ENCODE measurements at regions not wholly inside any gene's neighbourhood (a gene's known extent, or its start where the extent isn't known, plus 50 kb on each side); places are given as distances from the start of the nearest gene placed in this dataset.

- H3K9me3 ChIP-seq (ENCODE audit: control insufficient read depth in 1 of 2, low read length in 2 of 2): no peaks in the 10 kb centered on the region
- Mint-ChIP-seq H3K9me3 (peaks cover 2 to 20% (median 5%) of the 10 kb centered on the region in 8 donors), H3K27ac (no peak overlapping the region), H3K36me3 (no peaks in the 10 kb centered on the region), H3K4me3 (no peak overlapping the region), H3K4me1 (no peaks in the 10 kb centered on the region), H3K27me3 (no peaks in the 10 kb centered on the region)
- intact Hi-C loops (cut with micrococcal nuclease): no loop called here
- H3K4me3 ChIP-seq (ENCODE audit: low read length in 2 of 2): no peak overlapping the region
- no peak overlapping the region for H3K27ac ChIP-seq (ENCODE audit: low read depth, low read length)
- H3K36me3 ChIP-seq (ENCODE audit: insufficient read depth, low read length): no peaks in the 10 kb centered on the region
- CTCF ChIA-PET (ENCODE audit: partially characterized antibody): no interaction called here
- no peak for DNase-seq
- H3K27me3 ChIP-seq (ENCODE audit: insufficient read depth, low read length): no peaks in the 10 kb centered on the region
- H3K4me1 ChIP-seq (ENCODE audit: insufficient read depth, low read length): no peaks in the 10 kb centered on the region
- POLR2A ChIA-PET (ENCODE audit: partially characterized antibody): no interaction called here
Measured at GRCh38 chr5:28751396-28751795, 1713.0 kb upstream of the CDH9 start.

DNA sequence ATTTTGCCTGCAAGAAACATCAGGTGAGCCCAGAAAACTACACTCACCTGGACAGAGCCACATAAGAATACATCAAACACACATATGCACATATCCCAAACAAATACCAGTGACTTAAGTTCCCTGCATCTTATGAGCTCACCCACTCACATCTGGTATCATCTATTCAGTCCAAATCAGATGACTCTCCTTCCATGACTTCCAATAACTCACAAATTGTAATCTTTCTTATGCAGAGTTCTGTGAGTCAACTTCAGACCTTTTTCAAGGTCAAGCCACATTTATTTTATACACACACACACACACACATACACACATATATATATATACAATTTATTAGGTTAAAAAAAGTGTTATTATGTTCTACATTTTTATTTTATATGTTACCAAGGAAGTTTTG, 1711.9 kb upstream of the CDH9 start:
- Mint-ChIP-seq H3K9me3 (peaks cover 0 to 13% (median 4%) of the 10 kb centered on the region in 8 donors), H3K4me3 (no peak overlapping the region), H3K36me3 (no peaks in the 10 kb centered on the region), H3K27ac (no peak overlapping the region), H3K27me3 (no peaks in the 10 kb centered on the region), H3K4me1 (no peaks in the 10 kb centered on the region)
- ChIA-PET CTCF (ENCODE audit: partially characterized antibody) (no interaction called here), POLR2A (ENCODE audit: partially characterized antibody) (no interaction called here)
- Histone ChIP-seq H3K27me3 (ENCODE audit: insufficient read depth, low read length) (no peaks in the 10 kb centered on the region), H3K9me3 (ENCODE audit: control insufficient read depth in 1 of 2, low read length in 2 of 2) (no peaks in the 10 kb centered on the region), H3K36me3 (ENCODE audit: insufficient read depth, low read length) (no peaks in the 10 kb centered on the region), H3K4me3 (ENCODE audit: low read length in 2 of 2) (no peak overlapping the region), H3K4me1 (ENCODE audit: insufficient read depth, low read length) (no peaks in the 10 kb centered on the region), H3K27ac (ENCODE audit: low read depth, low read length) (no peak overlapping the region)
- no peak for DNase-seq
- intact Hi-C loops (cut with micrococcal nuclease): no loop called here

DNA sequence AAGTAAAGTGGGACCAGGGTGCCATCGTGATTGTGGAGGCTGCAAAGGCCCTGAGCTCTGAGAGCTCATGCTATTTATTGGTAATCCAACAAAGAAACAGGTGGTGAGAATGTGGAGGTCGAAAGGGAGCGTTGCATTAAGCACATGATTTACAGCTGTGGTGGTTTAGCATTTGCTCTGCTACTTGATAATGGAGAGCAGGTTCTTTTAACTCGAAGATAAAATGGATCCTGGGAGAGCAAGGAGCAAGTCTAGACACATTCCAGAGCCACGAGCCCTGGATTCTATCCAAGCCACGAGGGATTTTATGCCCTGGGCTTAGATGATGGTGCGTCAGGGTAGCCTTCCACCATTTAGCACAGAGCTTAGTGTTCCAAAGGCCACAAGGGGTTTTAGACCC, 1710.1 kb upstream of the CDH9 start:
- H3K4me1 ChIP-seq (ENCODE audit: insufficient read depth, low read length): no peaks in the 10 kb centered on the region
- no peaks in the 10 kb centered on the region for H3K9me3 ChIP-seq (ENCODE audit: control insufficient read depth in 1 of 2, low read length in 2 of 2)
- H3K27me3 ChIP-seq (ENCODE audit: insufficient read depth, low read length): no peaks in the 10 kb centered on the region
- no peak overlapping the region for H3K27ac ChIP-seq (ENCODE audit: low read depth, low read length)
- no peak overlapping the region for H3K4me3 ChIP-seq (ENCODE audit: low read length in 2 of 2)
- no peak for DNase-seq
- H3K36me3 Mint-ChIP-seq: no peaks in the 10 kb centered on the region
- no peaks in the 10 kb centered on the region for H3K4me1 Mint-ChIP-seq
- ChIA-PET CTCF (ENCODE audit: partially characterized antibody) (no interaction called here), POLR2A (ENCODE audit: partially characterized antibody) (no interaction called here)
- intact Hi-C loops (cut with micrococcal nuclease): no loop called here
- no peaks in the 10 kb centered on the region for H3K36me3 ChIP-seq (ENCODE audit: insufficient read depth, low read length)
- H3K27ac Mint-ChIP-seq: no peak overlapping the region
- no peaks in the 10 kb centered on the region for H3K27me3 Mint-ChIP-seq
- H3K4me3 Mint-ChIP-seq: no peak overlapping the region
- peaks cover 0 to 12% (median 5%) of the 10 kb centered on the region in 8 donors for H3K9me3 Mint-ChIP-seq

DNA sequence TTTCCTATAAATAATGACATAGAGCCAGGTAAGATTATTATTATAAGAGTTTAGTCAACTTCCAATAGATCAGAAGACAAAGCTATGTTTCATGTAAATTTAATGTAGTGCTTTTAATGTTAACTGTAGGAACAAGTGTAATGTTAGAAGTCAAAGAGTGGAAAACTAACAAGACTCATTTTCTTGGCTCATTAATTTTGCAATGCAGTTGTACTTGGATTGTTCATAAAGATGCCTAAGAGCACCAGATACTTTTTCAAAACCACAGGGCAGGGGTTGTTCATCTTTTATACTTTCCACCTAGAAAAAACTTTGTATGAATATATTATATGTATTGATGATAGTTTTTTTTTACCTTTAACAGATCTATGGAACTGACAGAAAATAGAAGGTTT, 1705.3 kb upstream of the CDH9 start:
- no peaks in the 10 kb centered on the region for H3K4me1 Mint-ChIP-seq
- CTCF ChIA-PET (ENCODE audit: partially characterized antibody): no interaction called here
- Histone ChIP-seq H3K27ac (ENCODE audit: low read depth, low read length) (no peak overlapping the region), H3K4me1 (ENCODE audit: insufficient read depth, low read length) (no peaks in the 10 kb centered on the region), H3K4me3 (ENCODE audit: low read length in 2 of 2) (no peak overlapping the region), H3K27me3 (ENCODE audit: insufficient read depth, low read length) (no peaks in the 10 kb centered on the region), H3K36me3 (ENCODE audit: insufficient read depth, low read length) (no peaks in the 10 kb centered on the region), H3K9me3 (ENCODE audit: control insufficient read depth in 1 of 2, low read length in 2 of 2) (no peaks in the 10 kb centered on the region)
- H3K36me3 Mint-ChIP-seq: no peaks in the 10 kb centered on the region
- H3K27me3 Mint-ChIP-seq: no peaks in the 10 kb centered on the region
- POLR2A ChIA-PET (ENCODE audit: partially characterized antibody): no interaction called here
- peaks cover 0 to 17% (median 4%) of the 10 kb centered on the region in 8 donors for H3K9me3 Mint-ChIP-seq
- no peak overlapping the region for H3K27ac Mint-ChIP-seq
- intact Hi-C loops (cut with micrococcal nuclease): no loop called here
- no peak for DNase-seq
- H3K4me3 Mint-ChIP-seq: no peak overlapping the region

DNA sequence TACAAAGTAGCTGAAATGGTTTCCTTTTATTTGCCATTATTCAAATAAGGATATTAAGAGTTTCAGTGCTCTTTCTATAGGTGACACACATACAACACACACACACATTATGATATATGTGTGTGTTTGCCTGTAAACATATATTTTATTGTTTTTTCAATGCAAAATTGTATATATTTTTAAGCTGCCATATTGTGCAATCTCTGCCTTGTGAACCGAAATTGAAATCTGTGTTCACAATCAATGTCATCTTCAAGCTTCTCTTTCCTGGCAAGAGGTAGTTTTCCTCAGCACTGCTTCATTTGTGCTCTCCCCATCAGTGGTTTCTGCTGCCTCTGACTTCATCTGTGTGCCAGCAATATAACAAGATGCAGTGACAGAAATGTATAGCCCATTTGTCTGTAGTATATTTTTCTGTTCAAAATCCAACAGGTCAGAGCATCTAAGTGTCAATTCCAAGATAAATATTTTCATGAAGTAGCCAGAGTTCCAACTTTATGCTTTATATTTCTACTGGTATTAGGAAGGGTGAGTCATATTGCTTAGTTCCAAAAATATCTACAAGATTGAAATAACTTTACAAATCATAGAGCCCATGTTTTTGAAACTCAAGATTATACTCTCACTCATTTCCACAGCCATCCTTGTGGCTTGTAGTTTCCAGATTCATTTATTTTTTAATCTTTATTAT, 1704.8 kb upstream of the CDH9 start:
- CTCF ChIA-PET (ENCODE audit: partially characterized antibody): no interaction called here
- H3K36me3 ChIP-seq (ENCODE audit: insufficient read depth, low read length): no peaks in the 10 kb centered on the region
- POLR2A ChIA-PET (ENCODE audit: partially characterized antibody): no interaction called here
- no peak overlapping the region for H3K4me3 ChIP-seq (ENCODE audit: low read length in 2 of 2)
- no peaks in the 10 kb centered on the region for H3K9me3 ChIP-seq (ENCODE audit: control insufficient read depth in 1 of 2, low read length in 2 of 2)
- Mint-ChIP-seq H3K4me3 (no peak overlapping the region), H3K27me3 (no peaks in the 10 kb centered on the region), H3K36me3 (no peaks in the 10 kb centered on the region), H3K27ac (no peak overlapping the region), H3K4me1 (no peaks in the 10 kb centered on the region), H3K9me3 (peaks cover 0 to 20% (median 4%) of the 10 kb centered on the region in 8 donors)
- H3K27ac ChIP-seq (ENCODE audit: low read depth, low read length): no peak overlapping the region
- no peaks in the 10 kb centered on the region for H3K4me1 ChIP-seq (ENCODE audit: insufficient read depth, low read length)
- H3K27me3 ChIP-seq (ENCODE audit: insufficient read depth, low read length): no peaks in the 10 kb centered on the region
- no peak for DNase-seq
- intact Hi-C loops (cut with micrococcal nuclease): no loop called here

DNA sequence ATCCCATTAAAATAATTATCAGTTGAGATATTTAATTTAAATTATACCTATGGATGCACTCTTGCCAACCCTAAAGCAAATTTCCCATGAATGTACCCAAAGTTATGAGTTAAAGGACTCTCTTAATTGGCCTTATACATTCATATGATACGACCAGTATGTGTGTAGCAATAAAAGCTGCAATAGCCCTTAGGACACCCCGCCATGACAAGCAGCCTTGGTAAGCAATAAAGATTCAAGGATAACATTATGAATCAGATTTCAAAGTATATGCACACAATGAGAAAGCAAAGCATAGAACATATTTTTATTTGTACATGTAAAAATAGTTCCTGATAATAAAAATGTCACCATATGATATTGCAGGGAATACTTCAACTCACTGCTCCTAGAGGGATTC, 1699.3 kb upstream of the CDH9 start:
- Histone ChIP-seq H3K27ac (ENCODE audit: low read depth, low read length) (no peak overlapping the region), H3K9me3 (ENCODE audit: control insufficient read depth in 1 of 2, low read length in 2 of 2) (no peaks in the 10 kb centered on the region), H3K4me3 (ENCODE audit: low read length in 2 of 2) (no peak overlapping the region), H3K4me1 (ENCODE audit: insufficient read depth, low read length) (no peaks in the 10 kb centered on the region), H3K36me3 (ENCODE audit: insufficient read depth, low read length) (no peaks in the 10 kb centered on the region), H3K27me3 (ENCODE audit: insufficient read depth, low read length) (no peaks in the 10 kb centered on the region)
- Mint-ChIP-seq H3K27me3 (no peaks in the 10 kb centered on the region), H3K4me3 (no peak overlapping the region), H3K9me3 (peaks cover 0 to 22% (median 5%) of the 10 kb centered on the region in 8 donors), H3K27ac (no peak overlapping the region), H3K4me1 (no peaks in the 10 kb centered on the region), H3K36me3 (no peaks in the 10 kb centered on the region)
- DNase-seq: no peak
- ChIA-PET POLR2A (ENCODE audit: partially characterized antibody) (no interaction called here), CTCF (ENCODE audit: partially characterized antibody) (no interaction called here)
- intact Hi-C loops (cut with micrococcal nuclease): no loop called here

GRCh38 chr5:28737222-28737621, 1698.8 kb upstream of the CDH9 start:
- Mint-ChIP-seq H3K9me3 (peaks cover 0 to 22% (median 5%) of the 10 kb centered on the region in 8 donors), H3K27ac (no peak overlapping the region), H3K27me3 (no peaks in the 10 kb centered on the region), H3K4me3 (no peak overlapping the region), H3K36me3 (no peaks in the 10 kb centered on the region), H3K4me1 (no peaks in the 10 kb centered on the region)
- no peak overlapping the region for H3K27ac ChIP-seq (ENCODE audit: low read depth, low read length)
- H3K4me3 ChIP-seq (ENCODE audit: low read length in 2 of 2): no peak overlapping the region
- ChIA-PET CTCF (ENCODE audit: partially characterized antibody) (no interaction called here), POLR2A (ENCODE audit: partially characterized antibody) (no interaction called here)
- no peak for DNase-seq
- H3K27me3 ChIP-seq (ENCODE audit: insufficient read depth, low read length): no peaks in the 10 kb centered on the region
- H3K4me1 ChIP-seq (ENCODE audit: insufficient read depth, low read length): no peaks in the 10 kb centered on the region
- H3K36me3 ChIP-seq (ENCODE audit: insufficient read depth, low read length): no peaks in the 10 kb centered on the region
- no peaks in the 10 kb centered on the region for H3K9me3 ChIP-seq (ENCODE audit: control insufficient read depth in 1 of 2, low read length in 2 of 2)
- intact Hi-C loops (cut with micrococcal nuclease): no loop called here

DNA sequence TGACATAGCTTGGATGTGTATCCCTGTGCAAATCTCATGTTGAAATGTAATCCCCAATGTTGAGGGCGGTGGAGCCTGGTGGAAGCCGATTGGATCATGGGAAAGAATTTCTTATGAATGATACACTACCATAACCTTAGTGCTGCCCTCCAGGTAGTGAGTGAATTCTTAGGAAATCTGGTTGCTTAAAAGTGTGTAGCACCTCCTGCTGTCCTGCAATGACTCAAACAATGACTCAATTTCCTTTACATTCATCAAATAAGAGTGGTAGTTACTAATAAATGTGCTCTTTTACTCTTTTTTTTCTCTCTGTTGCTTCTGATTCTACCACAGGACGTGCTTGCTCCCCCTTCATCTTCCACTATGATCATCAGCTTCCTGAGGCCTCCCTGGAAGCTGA, 1696.0 kb upstream of the CDH9 start:
- Mint-ChIP-seq H3K36me3 (no peaks in the 10 kb centered on the region), H3K27ac (no peak overlapping the region), H3K9me3 (peaks cover 0 to 18% (median 4%) of the 10 kb centered on the region in 8 donors), H3K27me3 (no peaks in the 10 kb centered on the region), H3K4me1 (no peaks in the 10 kb centered on the region), H3K4me3 (no peak overlapping the region)
- no peak overlapping the region for H3K4me3 ChIP-seq (ENCODE audit: low read length in 2 of 2)
- no peak for DNase-seq
- no peak overlapping the region for H3K27ac ChIP-seq (ENCODE audit: low read depth, low read length)
- H3K9me3 ChIP-seq (ENCODE audit: control insufficient read depth in 1 of 2, low read length in 2 of 2): no peaks in the 10 kb centered on the region
- H3K4me1 ChIP-seq (ENCODE audit: insufficient read depth, low read length): no peaks in the 10 kb centered on the region
- no peaks in the 10 kb centered on the region for H3K27me3 ChIP-seq (ENCODE audit: insufficient read depth, low read length)
- no peaks in the 10 kb centered on the region for H3K36me3 ChIP-seq (ENCODE audit: insufficient read depth, low read length)
- intact Hi-C loops (cut with micrococcal nuclease): no loop called here
- POLR2A ChIA-PET (ENCODE audit: partially characterized antibody): no interaction called here
- CTCF ChIA-PET (ENCODE audit: partially characterized antibody): no interaction called here

All from CD4-positive, alpha-beta memory T cell (primary cell).